ENCODE measurements at regions not wholly inside any gene's neighbourhood (a gene's known extent, or its start where the extent isn't known, plus 50 kb on each side); places are given as distances from the start of the nearest gene placed in this dataset.
"Not testable (repeated sequence)": the region's sequence is repeated elsewhere in the genome, so short reads cannot be mapped to it uniquely, and the experiment has no call there.

GRCh38 chr6:145266432-145267075 lies 468.8 kb downstream of the EPM2A start:
- DNase-seq = no peak

GRCh38 chr6:145267076-145267867 lies 468.0 kb downstream of the EPM2A start:
- no peak for DNase-seq

GRCh38 chr6:145270464-145270863 lies 464.9 kb downstream of the EPM2A start:
- DNase-seq = no peak

GRCh38 chr6:145271040-145271439 lies 464.3 kb downstream of the EPM2A start:
- no peak for DNase-seq

GRCh38 chr6:145271577-145271976 lies 463.7 kb downstream of the EPM2A start:
- no peak for DNase-seq

GRCh38 chr6:145272246-145272645 lies 463.1 kb downstream of the EPM2A start:
- no peak for DNase-seq

GRCh38 chr6:145273136-145273535 lies 462.2 kb downstream of the EPM2A start:
- no peak for DNase-seq

- no peak for DNase-seq
Measured at GRCh38 chr6:145274083-145274482, 461.2 kb downstream of the EPM2A start.

GRCh38 chr6:145275019-145275418 lies 460.3 kb downstream of the EPM2A start:
- no peak for DNase-seq

GRCh38 chr6:145275787-145276186 lies 459.5 kb downstream of the EPM2A start:
- no peak for DNase-seq

- no peak for DNase-seq
Measured at GRCh38 chr6:145276756-145277155, 458.6 kb downstream of the EPM2A start.

- DNase-seq = no peak
Measured at GRCh38 chr6:145277358-145278086, 457.8 kb downstream of the EPM2A start.

- no peak for DNase-seq
Measured at GRCh38 chr6:145278163-145278807, 457.0 kb downstream of the EPM2A start.

GRCh38 chr6:145279551-145279950 lies 455.8 kb downstream of the EPM2A start:
- DNase-seq = no peak

GRCh38 chr6:145279993-145280392 lies 455.3 kb downstream of the EPM2A start:
- no peak for DNase-seq

- not testable (repeated sequence) for DNase-seq
Measured at GRCh38 chr6:145283209-145283608, 452.1 kb downstream of the EPM2A start.

GRCh38 chr6:145283856-145284255 lies 451.5 kb downstream of the EPM2A start:
- DNase-seq = no peak

- no peak for DNase-seq
Measured at GRCh38 chr6:145286916-145287315, 448.4 kb downstream of the EPM2A start.

- no peak for DNase-seq
Measured at GRCh38 chr6:145289573-145289972, 445.7 kb downstream of the EPM2A start.

- DNase-seq = no peak
Measured at GRCh38 chr6:145290122-145290521, 445.2 kb downstream of the EPM2A start.

- DNase-seq = no peak
Measured at GRCh38 chr6:145292066-145292465, 443.3 kb downstream of the EPM2A start.

- DNase-seq = no peak
Measured at GRCh38 chr6:145294942-145295341, 440.4 kb downstream of the EPM2A start.

GRCh38 chr6:145295746-145296145 lies 439.6 kb downstream of the EPM2A start:
- no peak for DNase-seq

All from CD4-positive, alpha-beta T cell treated with Interleukin-1 beta for 1 hour (primary cell).